ENCODE measurements at regions not wholly inside any gene's neighbourhood (a gene's known extent, or its start where the extent isn't known, plus 50 kb on each side); places are given as distances from the start of the nearest gene placed in this dataset.

GRCh38 chr9:93830012-93830596, 125.1 kb downstream of the BARX1 start:
- no peak for TF ChIP-seq CREB5 (CRISPR knock-in tag; IDR thresholded peaks at IDR 0.05; ENCODE audit: low read depth)
- no peak for TF ChIP-seq ZFP3 (CRISPR knock-in tag; IDR thresholded peaks at IDR 0.05)
- TF ChIP-seq PATZ1 (CRISPR knock-in tag; IDR thresholded peaks at IDR 0.05; ENCODE audit: borderline replicate concordance) = no peak
- no peak for TF ChIP-seq ARNTL (CRISPR knock-in tag; IDR thresholded peaks at IDR 0.05; ENCODE audit: borderline replicate concordance, low read depth)
- TF ChIP-seq RARB (CRISPR knock-in tag; IDR thresholded peaks at IDR 0.05) = no peak
- TF ChIP-seq BACH2 (CRISPR knock-in tag; IDR thresholded peaks at IDR 0.05; ENCODE audit: borderline replicate concordance) = no peak
- TF ChIP-seq TCF4 (CRISPR knock-in tag; IDR thresholded peaks at IDR 0.05; ENCODE audit: borderline replicate concordance) = no peak
- TF ChIP-seq ZC3H10 (CRISPR knock-in tag; IDR thresholded peaks at IDR 0.05) = no peak
- no peak for TF ChIP-seq ZNF8 (CRISPR knock-in tag; IDR thresholded peaks at IDR 0.05)
- TF ChIP-seq ZFP30 (CRISPR knock-in tag; IDR thresholded peaks at IDR 0.05) = no peak
- TF ChIP-seq OSR1 (CRISPR knock-in tag; IDR thresholded peaks at IDR 0.05) = no peak
- TF ChIP-seq SNAI2 (CRISPR knock-in tag; IDR thresholded peaks at IDR 0.05) = no peak
